HG02938 (cell line): ENCODE measurements at regions not wholly inside any gene's neighbourhood (a gene's known extent, or its start where the extent isn't known, plus 50 kb on each side); places are given as distances from the start of the nearest gene placed in this dataset.

Experiments used
- ATAC-seq: cut with Tn5 transposase; IDR thresholded peaks from one replicate; pipeline ENCODE4 v1.9.1; 2021; ENCODE audit warnings: mild to moderate bottlenecking, moderate library complexity; ENCODE audit not compliant: unreplicated experiment

- ATAC-seq: no peak
Observed at GRCh38 chr1:68293609-68294366, 61.5 kb upstream of the WLS start.

GRCh38 chr1:68293122-68293521 lies 60.8 kb upstream of the WLS start:
- ATAC-seq: no peak

- ATAC-seq: no peak
Observed at GRCh38 chr1:68291688-68292384, 59.5 kb upstream of the WLS start.

GRCh38 chr1:68287241-68287640 lies 54.9 kb upstream of the WLS start:
- no peak for ATAC-seq

- ATAC-seq: no peak
Observed at GRCh38 chr1:68285046-68285445, 52.7 kb upstream of the WLS start.

GRCh38 chr1:68281946-68282615 lies 49.8 kb upstream of the WLS start:
- no peak for ATAC-seq
